ENCODE measurements at regions not wholly inside any gene's neighbourhood (a gene's known extent, or its start where the extent isn't known, plus 50 kb on each side); places are given as distances from the start of the nearest gene placed in this dataset.

DNA sequence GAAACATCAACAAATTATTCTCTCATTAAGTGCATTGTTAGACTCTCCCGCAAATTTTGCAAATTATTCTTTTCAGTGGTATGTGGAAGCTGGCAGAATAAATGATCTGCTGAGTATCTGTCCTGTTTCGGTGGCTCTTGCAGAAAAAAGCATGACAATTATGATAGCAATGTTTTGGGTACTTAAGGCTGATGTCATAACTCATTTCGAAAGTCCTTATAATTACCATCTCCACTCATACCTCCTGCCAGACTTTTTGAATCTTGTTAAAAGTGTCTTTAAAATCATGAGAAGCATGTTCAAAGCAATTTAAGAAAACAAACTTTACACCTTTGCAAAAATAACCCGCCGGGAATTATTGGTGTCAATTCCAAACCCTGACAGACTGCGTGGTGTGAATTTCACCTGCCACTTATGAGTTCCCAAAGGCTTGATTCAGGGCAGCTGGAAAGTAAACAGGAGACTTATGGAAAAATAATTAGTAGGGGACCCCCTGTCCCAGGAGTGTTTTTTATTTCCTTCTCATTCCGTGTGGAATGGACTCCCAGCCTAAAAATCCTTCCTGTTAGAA lies 87.6 kb upstream of the E2F3 start:
- DNase-seq = no peak

GRCh38 chr6:20314866-20315845 lies 86.5 kb upstream of the E2F3 start:
- DNase-seq = no peak

GRCh38 chr6:20317430-20317829 lies 84.2 kb upstream of the E2F3 start:
- no peak for DNase-seq

GRCh38 chr6:20318851-20319387 lies 82.8 kb upstream of the E2F3 start:
- DNase-seq = no peak

- no peak for DNase-seq
Measured at GRCh38 chr6:20319520-20320357, 81.9 kb upstream of the E2F3 start.

DNA sequence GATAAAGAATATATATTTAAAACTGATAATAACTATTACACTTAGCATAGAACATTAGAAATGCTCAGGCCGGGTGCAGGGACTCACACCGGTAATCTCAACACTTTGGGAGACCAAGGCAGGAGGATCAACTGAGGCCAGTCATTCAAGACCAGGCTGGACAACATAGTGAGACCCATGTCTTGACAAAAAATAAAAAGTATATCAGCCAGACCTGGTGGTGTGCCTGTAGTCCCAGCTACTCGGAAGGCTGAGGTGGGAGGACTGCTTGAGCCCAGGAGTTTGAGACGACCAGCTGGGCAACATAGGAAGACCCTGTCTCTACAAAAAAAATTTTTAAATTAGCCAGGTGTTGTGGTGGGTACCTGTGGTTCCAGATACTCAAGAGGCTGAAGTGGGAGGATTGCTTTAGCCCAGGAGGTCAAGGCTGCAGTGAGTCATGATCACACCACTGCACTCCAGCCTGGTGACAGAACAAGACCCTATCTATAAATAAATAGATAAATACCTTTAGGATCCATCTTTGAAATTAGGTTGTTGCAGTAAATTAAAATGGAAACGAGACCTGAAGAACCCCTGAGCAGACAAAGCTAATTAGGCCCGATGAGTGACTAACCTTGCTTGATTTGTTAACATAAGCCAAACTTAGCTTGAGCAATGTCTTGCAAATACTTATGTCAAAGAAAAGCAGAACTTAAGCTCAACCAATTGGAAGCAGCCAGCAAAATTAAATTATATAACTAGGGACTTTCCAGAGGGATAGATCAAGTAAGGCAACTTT lies 75.8 kb upstream of the E2F3 start:
- DNase-seq = no peak

- DNase-seq = no peak
Measured at GRCh38 chr6:20326422-20326728, 75.3 kb upstream of the E2F3 start.

DNA sequence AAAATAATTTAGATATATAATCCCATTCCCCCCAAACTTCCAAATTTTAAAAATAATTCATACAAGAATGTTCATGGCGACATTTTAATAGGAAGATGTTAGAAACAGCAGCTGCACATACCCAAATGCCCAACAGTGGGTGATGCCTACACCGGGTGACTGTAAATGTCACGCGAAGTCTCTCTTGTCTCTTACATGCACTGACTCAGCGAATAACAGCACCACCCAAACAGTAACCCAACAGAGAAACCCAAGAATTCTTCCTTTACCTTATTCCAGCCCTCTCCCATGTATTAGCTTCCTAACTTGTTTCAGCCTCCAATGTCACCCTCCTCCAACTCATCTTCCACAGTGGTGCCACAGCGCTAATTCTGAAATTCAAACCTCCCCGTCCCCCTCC lies 74.5 kb upstream of the E2F3 start:
- DNase-seq = no peak

- DNase-seq = no peak
Measured at GRCh38 chr6:20328266-20328923, 73.3 kb upstream of the E2F3 start.

DNA sequence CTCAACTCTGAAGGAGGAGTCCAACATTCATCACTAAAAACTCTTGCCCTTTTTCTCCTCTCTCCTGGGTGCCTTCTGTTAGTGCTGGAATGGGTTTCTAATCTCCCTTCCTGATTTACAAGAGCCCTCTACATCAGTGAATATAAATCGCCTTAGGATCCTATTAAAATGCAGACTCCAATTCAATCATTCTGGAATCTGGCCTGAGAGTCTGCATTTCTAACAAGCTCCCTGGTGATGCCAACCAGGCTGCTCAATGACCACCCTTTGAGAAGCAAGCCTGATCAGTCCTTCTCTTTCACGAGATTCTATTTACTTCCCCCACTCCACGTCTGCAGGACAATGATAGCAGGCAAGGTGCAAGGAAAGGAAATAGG lies 72.8 kb upstream of the E2F3 start:
- no peak for DNase-seq

DNA sequence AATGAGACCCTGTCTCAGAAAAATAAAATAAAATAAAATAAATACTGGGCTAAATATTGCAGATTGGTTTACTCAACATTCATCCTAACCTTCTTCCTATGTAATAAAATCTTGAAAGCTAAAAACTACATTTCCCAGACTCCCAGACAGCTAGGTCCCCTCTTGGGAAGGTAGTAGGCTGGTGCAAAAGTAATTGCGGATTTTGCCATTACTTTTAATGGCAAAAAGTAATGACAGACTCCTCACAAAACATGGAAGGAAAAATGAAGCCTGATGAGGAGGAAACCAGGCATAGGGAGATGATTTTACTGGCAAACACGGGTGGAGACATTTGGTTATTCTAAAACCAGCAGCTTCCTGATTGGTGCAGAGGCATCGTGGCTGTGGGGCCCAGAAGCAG lies 70.6 kb upstream of the E2F3 start:
- DNase-seq = no peak

DNA sequence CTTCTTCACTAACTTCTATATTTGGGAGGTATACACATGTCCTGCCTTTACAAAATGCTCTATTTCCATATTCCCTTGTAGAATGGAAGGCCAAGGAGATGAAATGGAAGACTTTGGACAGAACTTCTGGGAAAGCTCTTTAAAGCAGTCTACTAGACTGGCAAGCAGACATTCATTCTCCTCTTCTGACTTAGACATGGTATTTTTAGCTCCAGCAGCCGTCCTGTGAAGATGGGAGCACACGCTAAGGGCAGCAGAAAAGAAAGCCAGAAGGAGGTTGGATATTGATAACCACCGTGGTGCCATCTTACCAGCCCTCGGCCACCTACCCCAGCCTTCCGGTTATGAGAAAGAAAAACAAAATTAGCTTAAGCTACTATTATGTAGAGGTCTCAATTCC lies 70.1 kb upstream of the E2F3 start:
- DNase-seq = no peak

- DNase-seq = no peak
Measured at GRCh38 chr6:20332441-20333006, 69.2 kb upstream of the E2F3 start.

- no peak for DNase-seq
Measured at GRCh38 chr6:20333721-20334269, 67.9 kb upstream of the E2F3 start.

DNA sequence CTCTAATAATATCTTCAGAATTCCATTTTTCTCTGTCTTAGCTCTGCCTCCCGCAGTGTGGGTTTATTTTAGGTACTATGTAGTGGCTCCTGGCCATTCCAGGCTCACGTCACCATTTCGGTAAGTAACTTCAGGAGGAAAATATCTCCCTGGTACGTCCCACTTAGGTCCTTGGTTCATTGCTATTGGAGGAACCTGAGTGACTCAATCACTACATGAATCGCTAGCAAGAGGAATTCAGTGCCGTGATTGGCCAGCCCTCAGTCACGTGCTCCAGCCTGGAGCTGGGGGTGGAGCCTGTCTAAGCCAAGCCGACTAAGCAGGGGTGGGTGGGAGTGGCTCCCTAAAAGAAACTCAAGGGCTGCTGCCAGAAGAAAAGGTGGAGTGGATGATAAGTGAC lies 67.3 kb upstream of the E2F3 start:
- DNase-seq = no peak

GRCh38 chr6:20334962-20335361 lies 66.7 kb upstream of the E2F3 start:
- no peak for DNase-seq

- no peak for DNase-seq
Measured at GRCh38 chr6:20335872-20336271, 65.8 kb upstream of the E2F3 start.

- DNase-seq = no peak
Measured at GRCh38 chr6:20338156-20338555, 63.5 kb upstream of the E2F3 start.

GRCh38 chr6:20340068-20340848 lies 61.4 kb upstream of the E2F3 start:
- no peak for DNase-seq

DNA sequence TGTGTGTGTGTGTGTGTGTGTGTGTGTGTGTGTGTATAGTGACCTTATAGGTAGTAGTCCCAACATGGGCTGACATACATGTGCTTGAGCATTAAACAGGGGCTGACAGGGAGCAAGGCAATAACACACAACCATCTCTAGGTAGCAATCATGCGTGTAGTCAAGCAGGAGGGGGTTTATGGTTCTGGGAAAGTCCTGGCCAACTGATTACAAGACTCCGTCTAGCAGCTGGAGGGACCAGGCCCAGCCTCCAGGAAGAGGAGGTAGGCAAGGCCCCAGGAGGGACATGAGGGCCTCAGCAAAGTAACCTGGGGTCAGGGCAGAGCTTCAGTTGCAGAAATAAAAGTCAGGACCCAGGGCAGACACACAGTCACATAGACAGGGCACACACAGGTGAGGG lies 60.6 kb upstream of the E2F3 start:
- no peak for DNase-seq

DNA sequence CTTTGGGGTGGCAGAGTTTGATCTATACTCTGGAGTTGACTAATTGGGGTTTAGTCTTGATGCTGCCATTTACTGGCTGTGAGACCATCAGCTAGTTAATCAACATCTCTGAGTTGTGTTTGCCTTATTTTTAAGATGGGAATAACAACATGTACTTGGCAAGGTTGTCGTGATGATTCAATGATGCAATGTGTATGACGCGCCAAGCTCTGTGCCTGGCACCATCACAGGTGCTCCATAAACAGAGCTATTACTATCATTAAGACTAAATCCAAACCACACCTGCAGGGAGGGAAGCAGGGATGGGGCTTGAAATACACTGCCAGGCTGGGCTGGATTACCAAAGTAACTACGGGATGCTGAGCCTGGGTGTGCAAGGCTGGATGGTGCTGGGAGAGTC lies 60.1 kb upstream of the E2F3 start:
- no peak for DNase-seq
